NT2/D1 (cell line): ENCODE measurements at regions not wholly inside any gene's neighbourhood (a gene's known extent, or its start where the extent isn't known, plus 50 kb on each side); places are given as distances from the start of the nearest gene placed in this dataset.

Experiments
- DNase-seq: peaks from one replicate; pipeline ENCODE4 v3.0.0-alpha.2; 2011; ENCODE audit warnings: low read depth, low spot score
- H3K27me3 ChIP-seq: 2 replicates; pipeline ENCODE4 v1.6.0; 2011; ENCODE audit warnings: mild to moderate bottlenecking; ENCODE audit not compliant: insufficient read length, insufficient read depth
- H3K36me3 ChIP-seq: 2 replicates; pipeline ENCODE4 v1.6.1; 2011; ENCODE audit warnings: mild to moderate bottlenecking, low read length, mixed read lengths; ENCODE audit not compliant: insufficient read depth, insufficient read length
- H3K4me1 ChIP-seq: 2 replicates; pipeline ENCODE4 v1.5.1; 2011; ENCODE audit not compliant: insufficient read depth, insufficient read length
- H3K4me3 ChIP-seq: 2 replicates; pipeline ENCODE4 v1.5.1; 2011; ENCODE audit warnings: low read depth; ENCODE audit not compliant: insufficient read length
- H3K9ac ChIP-seq: 2 replicates; pipeline ENCODE4 v1.6.0; 2011; ENCODE audit warnings: low read depth; ENCODE audit not compliant: insufficient read length
- H3K9me3 ChIP-seq: 2 replicates; pipeline ENCODE4 v1.5.1; 2011; ENCODE audit warnings: mild to moderate bottlenecking, low read length; ENCODE audit not compliant: insufficient read depth
- SUZ12 ChIP-seq: IDR thresholded peaks from 2 replicates; pipeline ENCODE4 v1.6.1; 2011; ENCODE audit not compliant: insufficient read length, insufficient read depth; ENCODE audit errors: extremely low read depth
- YY1 ChIP-seq: IDR thresholded peaks from 2 replicates; pipeline ENCODE4 v1.6.1; 2011; ENCODE audit not compliant: insufficient read length, insufficient read depth
- ZNF274 ChIP-seq: IDR thresholded peaks from 2 replicates; pipeline ENCODE4 v1.6.1; 2011; ENCODE audit warnings: mild to moderate bottlenecking, low read depth, low read length

DNA sequence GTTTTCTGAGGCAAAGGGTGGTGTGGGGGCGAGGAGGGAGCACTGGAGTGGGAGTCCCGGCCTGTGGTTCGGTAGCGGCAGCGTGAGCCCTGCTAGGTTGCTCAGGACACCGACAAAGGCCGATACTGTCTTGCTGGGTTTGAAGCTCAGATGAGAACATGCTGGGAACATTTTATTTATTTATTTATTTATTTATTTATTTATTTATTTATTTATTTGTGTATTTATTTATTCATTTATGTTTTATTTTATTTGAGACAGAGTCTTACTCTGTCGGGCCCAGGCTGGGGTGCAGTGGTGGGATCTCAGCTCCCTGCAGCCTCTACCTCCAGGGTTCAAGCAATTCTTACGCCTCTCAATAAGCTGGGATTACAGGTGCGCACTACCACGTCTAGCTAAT is 117.9 kb upstream of the GSE1 start:
- Histone ChIP-seq H3K27me3 (no peaks in the 10 kb centered on the region), H3K36me3 (no peaks in the 10 kb centered on the region), H3K4me1 (peaks cover 23% of the 10 kb centered on the region), H3K9ac (no peak overlapping the region), H3K4me3 (no peak overlapping the region), H3K9me3 (no peaks in the 10 kb centered on the region)
- no peak for DNase-seq
- TF ChIP-seq ZNF274 = no peak
- TF ChIP-seq SUZ12 = no peak
- TF ChIP-seq YY1 = no peak

DNA sequence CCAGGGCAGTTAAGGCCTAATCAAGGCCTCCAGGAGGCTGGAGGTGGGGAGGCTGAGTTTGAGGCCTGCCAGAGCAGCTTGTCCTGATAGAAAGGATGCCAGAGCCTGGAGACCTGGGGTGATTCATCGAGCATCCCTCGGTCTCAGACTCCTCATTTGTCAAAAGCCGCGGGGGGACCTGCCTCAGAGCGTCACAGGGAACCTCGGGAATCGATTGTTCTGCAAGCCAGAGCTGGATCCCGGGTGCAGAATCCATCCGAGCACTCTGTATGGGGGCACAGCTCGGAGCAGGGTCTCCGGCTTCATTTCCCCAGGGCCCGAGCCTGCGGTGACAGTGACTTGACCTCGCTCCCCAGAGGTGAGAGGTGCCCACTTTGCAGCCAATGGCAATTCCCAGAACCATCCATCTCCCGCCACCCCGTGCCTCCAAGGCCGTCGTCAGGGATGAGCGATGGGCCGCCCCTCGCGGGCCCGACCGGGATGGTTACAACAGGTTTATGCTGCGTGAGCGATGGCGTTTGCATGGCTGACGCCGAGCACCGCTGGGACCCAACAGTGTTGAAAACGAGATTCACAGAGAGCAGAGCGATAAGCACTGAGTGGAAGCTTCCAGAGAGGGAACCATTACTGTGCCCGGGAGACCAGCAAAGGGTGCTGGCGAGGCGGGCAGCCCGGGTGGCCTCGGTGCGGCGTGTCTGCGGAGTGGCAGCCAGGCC is 117.1 kb upstream of the GSE1 start:
- no peak for DNase-seq
- peak overlapping the region; percentile 17 for H3K9ac ChIP-seq
- TF ChIP-seq ZNF274 (no peak), SUZ12 (no peak), YY1 (no peak)
- no peaks in the 10 kb centered on the region for H3K36me3 ChIP-seq
- H3K27me3 ChIP-seq = no peaks in the 10 kb centered on the region
- H3K4me3 ChIP-seq = no peak overlapping the region
- no peaks in the 10 kb centered on the region for H3K9me3 ChIP-seq
- peaks cover 20% of the 10 kb centered on the region for H3K4me1 ChIP-seq

DNA sequence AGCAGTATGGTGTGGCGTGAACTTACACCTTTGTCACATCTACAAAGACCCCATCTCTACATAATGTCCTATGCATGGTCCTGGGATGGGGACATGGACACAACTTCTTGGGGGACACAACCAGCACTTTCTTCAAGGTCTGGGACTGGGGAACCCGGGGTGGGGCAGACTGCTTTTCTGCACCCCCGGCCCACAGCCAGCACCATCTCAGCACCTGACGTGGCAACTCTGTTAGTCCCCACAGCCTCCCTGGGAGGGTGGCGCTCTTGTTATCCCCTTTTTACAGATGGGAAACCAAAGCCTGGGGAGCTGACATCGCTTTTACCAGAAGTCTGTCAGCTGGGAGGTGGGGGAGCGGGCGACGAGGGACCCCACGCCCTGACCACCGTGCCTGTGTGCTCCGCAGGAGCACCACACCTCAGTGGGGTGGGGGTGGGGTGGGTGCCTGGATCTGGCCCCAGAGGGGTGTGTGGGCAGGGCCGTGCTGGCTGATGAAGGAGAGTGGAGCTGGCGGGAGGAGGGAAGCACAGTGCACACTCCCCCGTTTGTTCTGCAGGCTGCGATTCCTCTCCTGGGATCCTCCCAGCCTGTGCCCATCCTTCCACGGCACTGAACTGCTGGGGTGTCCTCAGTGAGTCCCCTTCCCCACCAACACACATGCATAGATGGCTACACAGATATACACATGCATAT is 115.4 kb upstream of the GSE1 start:
- Histone ChIP-seq H3K4me3 (no peak overlapping the region), H3K9ac (peak overlapping the region; percentile 2), H3K9me3 (no peaks in the 10 kb centered on the region), H3K27me3 (no peaks in the 10 kb centered on the region), H3K36me3 (no peaks in the 10 kb centered on the region), H3K4me1 (peaks cover 4% of the 10 kb centered on the region)
- no peak for DNase-seq
- TF ChIP-seq SUZ12 = no peak
- no peak for TF ChIP-seq ZNF274
- no peak for TF ChIP-seq YY1

DNA sequence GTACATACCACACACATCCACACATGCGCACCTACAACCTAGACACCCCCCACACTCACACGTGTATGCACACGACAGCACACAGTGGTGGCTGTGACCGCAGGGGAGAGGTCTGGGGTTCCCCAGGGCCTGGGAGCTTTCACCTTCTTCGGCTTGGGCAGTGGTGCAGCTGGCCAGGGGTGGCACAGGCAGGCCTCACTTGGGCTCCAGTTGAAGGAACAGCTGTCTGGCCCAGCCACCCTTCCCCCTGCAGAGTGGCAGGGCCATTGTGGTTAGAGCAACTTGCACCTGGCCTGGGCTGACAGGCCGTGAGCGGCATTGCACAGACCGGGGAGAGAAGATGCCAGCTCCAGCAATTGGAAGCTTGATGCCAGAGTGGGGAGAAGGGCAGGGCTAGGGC is 114.5 kb upstream of the GSE1 start:
- Histone ChIP-seq H3K9me3 (no peaks in the 10 kb centered on the region), H3K9ac (no peak overlapping the region)

DNA sequence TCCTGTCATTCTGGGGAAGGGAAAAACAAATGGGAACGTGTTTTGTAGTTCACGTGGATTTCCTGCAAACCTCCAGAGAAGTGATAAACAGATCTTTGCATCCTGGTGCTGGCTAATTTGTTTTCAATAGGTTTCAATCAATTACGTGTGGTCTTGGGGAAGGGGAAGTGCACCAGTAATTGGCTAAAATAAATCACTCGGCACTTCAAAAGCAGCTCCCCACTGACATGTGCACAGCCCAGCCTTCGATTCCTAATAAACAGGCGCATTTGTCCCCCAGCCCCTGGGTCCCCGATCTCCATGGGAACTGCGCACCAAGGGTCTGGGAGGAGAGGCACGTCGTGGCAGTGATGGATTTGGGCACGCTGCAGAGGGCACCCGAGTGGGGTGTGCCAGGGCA is 112.9 kb upstream of the GSE1 start:
- no peak for DNase-seq
- no peak overlapping the region for H3K4me3 ChIP-seq
- H3K36me3 ChIP-seq = no peaks in the 10 kb centered on the region
- peaks cover 3% of the 10 kb centered on the region for H3K4me1 ChIP-seq
- no peak overlapping the region for H3K9ac ChIP-seq
- H3K27me3 ChIP-seq = no peaks in the 10 kb centered on the region
- H3K9me3 ChIP-seq = no peaks in the 10 kb centered on the region
- TF ChIP-seq YY1 = no peak
- no peak for TF ChIP-seq ZNF274
- no peak for TF ChIP-seq SUZ12

More for the DNA sequence above, 114.5 kb upstream of the GSE1 start:
- peaks cover 3% of the 10 kb centered on the region for H3K4me1 ChIP-seq
- no peak for DNase-seq
- no peaks in the 10 kb centered on the region for H3K36me3 ChIP-seq
- no peaks in the 10 kb centered on the region for H3K27me3 ChIP-seq
- no peak overlapping the region for H3K4me3 ChIP-seq
- no peak for TF ChIP-seq ZNF274

DNA sequence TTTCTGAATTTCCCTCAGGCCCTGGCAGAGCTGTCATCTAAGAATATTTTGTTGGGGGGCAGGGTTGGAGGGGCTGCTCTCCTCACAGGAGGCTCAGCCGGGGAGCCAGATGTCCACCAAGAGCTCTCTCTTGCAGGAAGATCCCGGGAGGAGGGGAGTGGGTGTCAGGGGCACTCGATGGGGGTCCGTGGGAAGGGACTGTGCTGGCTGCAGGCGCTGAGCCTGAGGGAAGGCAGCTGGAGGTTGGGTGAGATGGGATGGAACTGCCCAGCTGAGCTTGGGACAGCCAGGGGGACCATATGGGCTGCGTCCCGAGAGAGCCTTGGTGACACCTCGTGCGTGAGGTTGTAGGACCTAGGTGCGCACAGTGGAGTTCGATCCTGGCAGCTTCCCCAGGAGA is 111.2 kb upstream of the GSE1 start:
- TF ChIP-seq ZNF274 (no peak), YY1 (no peak), SUZ12 (no peak)
- H3K4me1 ChIP-seq = peaks cover 5% of the 10 kb centered on the region
- DNase-seq = no peak
- H3K27me3 ChIP-seq = no peaks in the 10 kb centered on the region
- H3K36me3 ChIP-seq = no peaks in the 10 kb centered on the region
- H3K9me3 ChIP-seq = no peaks in the 10 kb centered on the region
- no peak overlapping the region for H3K9ac ChIP-seq
- no peak overlapping the region for H3K4me3 ChIP-seq

DNA sequence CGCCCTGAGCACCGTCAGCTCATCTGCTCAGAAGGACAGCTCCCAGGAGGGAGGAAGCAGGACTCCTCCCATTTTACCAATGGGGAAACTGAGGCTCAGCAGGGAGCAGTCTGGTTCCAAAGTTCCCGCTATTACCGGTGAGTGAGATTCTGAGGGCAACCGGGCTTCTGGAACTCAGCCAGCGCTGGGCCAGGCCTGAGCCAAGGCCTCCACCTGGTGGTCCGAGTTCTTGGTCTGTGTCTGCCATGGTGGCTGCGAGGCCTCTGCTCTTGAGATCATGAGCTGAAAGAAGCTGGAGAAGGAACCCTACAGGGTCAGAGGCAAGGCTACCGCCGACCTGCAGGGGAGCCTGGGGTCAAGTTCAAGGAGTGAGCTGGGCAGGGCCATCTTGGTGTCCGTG is 110.8 kb upstream of the GSE1 start:
- Histone ChIP-seq H3K36me3 (no peaks in the 10 kb centered on the region), H3K27me3 (no peaks in the 10 kb centered on the region), H3K9me3 (no peaks in the 10 kb centered on the region), H3K4me1 (peaks cover 6% of the 10 kb centered on the region), H3K9ac (no peak overlapping the region), H3K4me3 (no peak overlapping the region)
- TF ChIP-seq SUZ12 = no peak
- no peak for TF ChIP-seq ZNF274
- TF ChIP-seq YY1 = no peak
- DNase-seq = no peak
